ENCODE measurements at regions not wholly inside any gene's neighbourhood (a gene's known extent, or its start where the extent isn't known, plus 50 kb on each side); places are given as distances from the start of the nearest gene placed in this dataset.

GRCh38 chr10:90317172-90317571, 540.7 kb downstream of the HTR7 start:
- no peak for FAIRE-seq
- no peak for TF ChIP-seq MAFK (IDR thresholded peaks at IDR 0.05; ENCODE audit: partially characterized antibody)
- TF ChIP-seq BCL3 (IDR thresholded peaks at IDR 0.05) = no peak
- TF ChIP-seq TP53 (CRISPR knock-in tag; IDR thresholded peaks at IDR 0.05) = no peak
- no peak for TF ChIP-seq BHLHE40 (IDR thresholded peaks at IDR 0.05; ENCODE audit: low read depth, low read length)
- TF ChIP-seq HEYL (CRISPR knock-in tag; IDR thresholded peaks at IDR 0.05) = no peak
- TF ChIP-seq CBX2 (IDR thresholded peaks at IDR 0.05; ENCODE audit: borderline replicate concordance, low read depth) = no peak
- no peak for TF ChIP-seq REST (IDR thresholded peaks at IDR 0.05)
- TF ChIP-seq MAZ (IDR thresholded peaks at IDR 0.05; ENCODE audit: borderline replicate concordance, low read depth, low read length) = no peak
- no peak for TF ChIP-seq EHMT2 (IDR thresholded peaks at IDR 0.05; ENCODE audit: low read depth)
- no peak for TF ChIP-seq RARB (CRISPR knock-in tag; IDR thresholded peaks at IDR 0.05)
- Histone ChIP-seq H3K4me1 (peaks cover 24% of the 10 kb centered on the region), H3K27ac (no peak overlapping the region), H3K4me3 (no peak overlapping the region), H3K4me2 (no peak overlapping the region), H3K9me3 (no peaks in the 10 kb centered on the region)
- POLR2A ChIA-PET = no interaction called here
- no peak for ATAC-seq
- CTCF ChIA-PET = no interaction called here
- DNase-seq (ENCODE audit: low read depth in 1 of 2, low spot score in 1 of 2) = no peak
- 84% methylated on average over 3 of the region's 3 CpGs for WGBS (ENCODE audit: missing lambda C conversion rate)

GRCh38 chr10:90318659-90319058, 539.2 kb downstream of the HTR7 start:
- POLR2A ChIA-PET = no interaction called here
- no peak for ATAC-seq

GRCh38 chr10:90319188-90319914, 538.5 kb downstream of the HTR7 start:
- peak overlapping the region in 1 of 2 experiments; percentile 38; a peak in 4 of 6 replicates for H3K27ac ChIP-seq
- 16% methylated on average over 5 of the region's 5 CpGs for WGBS (ENCODE audit: missing lambda C conversion rate)
- H3K4me3 ChIP-seq = no peak overlapping the region
- peak; percentile 56 to 73 for DNase-seq (ENCODE audit: low read depth in 1 of 2, low spot score in 1 of 2)
- peak; percentile 94 for FAIRE-seq
- H3K4me2 ChIP-seq = peak overlapping the region; percentile 46
- TF ChIP-seq JUNB (IDR thresholded peaks at IDR 0.05) = peak; percentile 86
- peak; percentile 96 for TF ChIP-seq FOSL2 (IDR thresholded peaks at IDR 0.05)
- peak; percentile 96 for TF ChIP-seq FOSL2 (CRISPR knock-in tag; IDR thresholded peaks at IDR 0.05)
- no peak for TF ChIP-seq MYC (IDR thresholded peaks at IDR 0.05; ENCODE audit: borderline replicate concordance, low read length)
- TF ChIP-seq HOXA7 (CRISPR knock-in tag; IDR thresholded peaks at IDR 0.05) = no peak
- no peak for TF ChIP-seq CHD4 (IDR thresholded peaks at IDR 0.05; ENCODE audit: borderline replicate concordance)
- no peak for TF ChIP-seq E2F6 (IDR thresholded peaks at IDR 0.05; ENCODE audit: borderline replicate concordance, low read depth)
- peak; percentile 35; the same call in 1 of the 2 replicates for TF ChIP-seq GATA3 (IDR thresholded peaks at IDR 0.05; ENCODE audit: borderline replicate concordance)
- 0 out of 2 replicates have a peak, but pooled peaks have one; percentile 42 for TF ChIP-seq MAX (IDR thresholded peaks at IDR 0.05)
- no peak for TF ChIP-seq KDM1A (IDR thresholded peaks at IDR 0.05; ENCODE audit: low read depth)
- CTCF ChIA-PET = interaction anchor here (1.2 kb wide), 1 partner anchor 13 kb away, joined by 3 read pairs; no protein-coding TSS in a partner anchor
- peak; percentile 83 to 94 for ATAC-seq
- no peaks in the 10 kb centered on the region for H3K9me3 ChIP-seq
- H3K4me1 ChIP-seq = peaks cover 17% of the 10 kb centered on the region
- POLR2A ChIA-PET = no interaction called here

More at GRCh38 chr10:90318659-90319058, 539.2 kb downstream of the HTR7 start:
- Histone ChIP-seq H3K4me3 (no peak overlapping the region), H3K9me3 (no peaks in the 10 kb centered on the region), H3K4me1 (peaks cover 22% of the 10 kb centered on the region), H3K4me2 (no peak overlapping the region; the same call in 2 of the 3 replicates), H3K27ac (peak overlapping the region in 1 of 2 experiments; percentile 38; a peak in 4 of 6 replicates)
- DNase-seq (ENCODE audit: low read depth in 1 of 2, low spot score in 1 of 2) = no peak
- CTCF ChIA-PET = interaction anchor here (1.2 kb wide), 1 partner anchor 14 kb away, joined by 3 read pairs; no protein-coding TSS in a partner anchor
- 65% methylated on average over 2 of the region's 2 CpGs for WGBS (ENCODE audit: missing lambda C conversion rate)
- TF ChIP-seq TP53 (CRISPR knock-in tag; IDR thresholded peaks at IDR 0.05) (no peak), HOXB5 (CRISPR knock-in tag; IDR thresholded peaks at IDR 0.05) (no peak), MYC (IDR thresholded peaks at IDR 0.05; ENCODE audit: borderline replicate concordance, low read length) (no peak), ZSCAN20 (CRISPR knock-in tag; IDR thresholded peaks at IDR 0.05) (no peak)
- no peak for FAIRE-seq
